ENCODE measurements at regions not wholly inside any gene's neighbourhood (a gene's known extent, or its start where the extent isn't known, plus 50 kb on each side); places are given as distances from the start of the nearest gene placed in this dataset.

- H3K4me3 ChIP-seq (ENCODE audit: low read length): no peak overlapping the region
- no peak overlapping the region for H2AFZ ChIP-seq (ENCODE audit: low read depth, low read length)
- no peaks in the 10 kb centered on the region for H3K9me3 ChIP-seq (ENCODE audit: low read length)
- H3K9ac ChIP-seq (ENCODE audit: low read length): no peak overlapping the region
- H3K4me2 ChIP-seq (ENCODE audit: low read length): no peak overlapping the region
- no peak overlapping the region for H3K27ac ChIP-seq (ENCODE audit: low read length)
- H4K20me1 ChIP-seq (ENCODE audit: insufficient read depth): no peaks in the 10 kb centered on the region
- no peaks in the 10 kb centered on the region for H3K79me2 ChIP-seq (replicated peaks; ENCODE audit: insufficient read depth, low read length)
- H3K27me3 ChIP-seq (ENCODE audit: insufficient read depth, low read depth, low read length): no peaks in the 10 kb centered on the region
- TF ChIP-seq POLR2AphosphoS5 (IDR thresholded peaks at IDR 0.05) (no peak), EZH2 (IDR thresholded peaks at IDR 0.05; ENCODE audit: borderline replicate concordance, insufficient read depth, low read length, poor library complexity, severe bottlenecking) (no peak)
- H3F3A ChIP-seq (ENCODE audit: insufficient read depth, low read length, poor library complexity, severe bottlenecking): no peaks in the 10 kb centered on the region
- H3K9me2 ChIP-seq (ENCODE audit: insufficient read depth, low read length): no peaks in the 10 kb centered on the region
- no peaks in the 10 kb centered on the region for H3K36me3 ChIP-seq (ENCODE audit: insufficient read depth, low read length)
Measured at GRCh38 chr15:88309363-88309762, 52.8 kb upstream of the NTRK3 start.

GRCh38 chr15:88307344-88307743 lies 50.8 kb upstream of the NTRK3 start:
- no peaks in the 10 kb centered on the region for H3F3A ChIP-seq (ENCODE audit: insufficient read depth, low read length, poor library complexity, severe bottlenecking)
- H3K27me3 ChIP-seq (ENCODE audit: insufficient read depth, low read depth, low read length): no peaks in the 10 kb centered on the region
- no peak for TF ChIP-seq RAD21 (conservative IDR thresholded peaks at IDR 0.05)
- TF ChIP-seq CTCF (IDR thresholded peaks at IDR 0.05; ENCODE audit: poor library complexity, severe bottlenecking): no peak
- TF ChIP-seq SMC3 (conservative IDR thresholded peaks at IDR 0.05; ENCODE audit: poor library complexity): no peak

More at GRCh38 chr15:88307344-88307743, 50.8 kb upstream of the NTRK3 start:
- H3K9me3 ChIP-seq (ENCODE audit: low read length): no peaks in the 10 kb centered on the region
- no peak overlapping the region for H3K4me2 ChIP-seq (ENCODE audit: low read length)
- no peak overlapping the region for H3K9ac ChIP-seq (ENCODE audit: low read length)
- H3K4me3 ChIP-seq (ENCODE audit: low read length): no peak overlapping the region
- no peak overlapping the region for H2AFZ ChIP-seq (ENCODE audit: low read depth, low read length)
- no peaks in the 10 kb centered on the region for H3K9me2 ChIP-seq (ENCODE audit: insufficient read depth, low read length)
- no peaks in the 10 kb centered on the region for H4K20me1 ChIP-seq (ENCODE audit: insufficient read depth)
- H3K36me3 ChIP-seq (ENCODE audit: insufficient read depth, low read length): no peaks in the 10 kb centered on the region
- H3K79me2 ChIP-seq (replicated peaks; ENCODE audit: insufficient read depth, low read length): no peaks in the 10 kb centered on the region
- H3K27ac ChIP-seq (ENCODE audit: low read length): no peak overlapping the region
